NCI-H748 treated with DMSO at 0.1 percent for 48 hours (cell line): ENCODE measurements at regions not wholly inside any gene's neighbourhood (a gene's known extent, or its start where the extent isn't known, plus 50 kb on each side); places are given as distances from the start of the nearest gene placed in this dataset.
"Not testable (repeated sequence)": the region's sequence is repeated elsewhere in the genome, so short reads cannot be mapped to it uniquely, and the experiment has no call there.

Experiments used
- DNase-seq: peaks from one replicate; lab custom pipeline; 2025; lab: John Stamatoyannopoulos, UW

- DNase-seq: not testable (repeated sequence)
These were observed 816.6 kb upstream of the TENM4 start for GRCh38 chr11:80257319-80258015.

GRCh38 chr11:80255021-80255420, 814.2 kb upstream of the TENM4 start:
- no peak for DNase-seq

- DNase-seq: no peak
These were observed 800.9 kb upstream of the TENM4 start for GRCh38 chr11:80241766-80242165.

GRCh38 chr11:80240245-80240644, 799.4 kb upstream of the TENM4 start:
- DNase-seq: no peak

GRCh38 chr11:80239217-80239616, 798.4 kb upstream of the TENM4 start:
- DNase-seq: no peak

- DNase-seq: no peak
These were observed 787.1 kb upstream of the TENM4 start for GRCh38 chr11:80227915-80228314.

GRCh38 chr11:80214413-80214812, 773.6 kb upstream of the TENM4 start:
- no peak for DNase-seq

GRCh38 chr11:80211673-80212072, 770.8 kb upstream of the TENM4 start:
- no peak for DNase-seq

- no peak for DNase-seq
These were observed 763.2 kb upstream of the TENM4 start for GRCh38 chr11:80204021-80204420.

- no peak for DNase-seq
These were observed 756.2 kb upstream of the TENM4 start for GRCh38 chr11:80196932-80197554.

- no peak for DNase-seq
These were observed 755.2 kb upstream of the TENM4 start for GRCh38 chr11:80196041-80196440.

GRCh38 chr11:80194625-80195024, 753.8 kb upstream of the TENM4 start:
- DNase-seq: no peak

GRCh38 chr11:80194016-80194415, 753.2 kb upstream of the TENM4 start:
- DNase-seq: no peak

GRCh38 chr11:80188076-80188627, 747.3 kb upstream of the TENM4 start:
- no peak for DNase-seq

- DNase-seq: no peak
These were observed 745.9 kb upstream of the TENM4 start for GRCh38 chr11:80186692-80187091.

- DNase-seq: no peak
These were observed 742.1 kb upstream of the TENM4 start for GRCh38 chr11:80182901-80183300.

GRCh38 chr11:80173371-80174136, 732.7 kb upstream of the TENM4 start:
- no peak for DNase-seq

- no peak for DNase-seq
These were observed 728.0 kb upstream of the TENM4 start for GRCh38 chr11:80168796-80169195.

- no peak for DNase-seq
These were observed 726.9 kb upstream of the TENM4 start for GRCh38 chr11:80167766-80168165.

- no peak for DNase-seq
These were observed 724.9 kb upstream of the TENM4 start for GRCh38 chr11:80165744-80166143.

- no peak for DNase-seq
These were observed 722.6 kb upstream of the TENM4 start for GRCh38 chr11:80163441-80163840.

- no peak for DNase-seq
These were observed 722.2 kb upstream of the TENM4 start for GRCh38 chr11:80163011-80163410.

GRCh38 chr11:80162387-80162786, 721.6 kb upstream of the TENM4 start:
- no peak for DNase-seq
